ENCODE measurements at regions not wholly inside any gene's neighbourhood (a gene's known extent, or its start where the extent isn't known, plus 50 kb on each side); places are given as distances from the start of the nearest gene placed in this dataset.

GRCh38 chr17:77488531-77489238 lies 347.9 kb downstream of the SEC14L1 start:
- DNase-seq (ENCODE audit: low spot score) = no peak

- DNase-seq (ENCODE audit: low spot score) = no peak
These were observed 348.6 kb downstream of the SEC14L1 start for GRCh38 chr17:77489239-77489892.

- peak; percentile 84 for DNase-seq (ENCODE audit: low spot score)
These were observed 349.1 kb downstream of the SEC14L1 start for GRCh38 chr17:77489893-77490255.

- no peak for DNase-seq (ENCODE audit: low spot score)
These were observed 349.8 kb downstream of the SEC14L1 start for GRCh38 chr17:77490361-77491183.

GRCh38 chr17:77491921-77492445 lies 351.2 kb downstream of the SEC14L1 start:
- DNase-seq (ENCODE audit: low spot score) = no peak

GRCh38 chr17:77492446-77493237 lies 351.9 kb downstream of the SEC14L1 start:
- no peak for DNase-seq (ENCODE audit: low spot score)

GRCh38 chr17:77493238-77493820 lies 352.6 kb downstream of the SEC14L1 start:
- no peak for DNase-seq (ENCODE audit: low spot score)

- no peak for DNase-seq (ENCODE audit: low spot score)
These were observed 353.3 kb downstream of the SEC14L1 start for GRCh38 chr17:77493901-77494663.

GRCh38 chr17:77494664-77495435 lies 354.1 kb downstream of the SEC14L1 start:
- DNase-seq (ENCODE audit: low spot score) = peak; percentile 85

- peak; percentile 52 for DNase-seq (ENCODE audit: low spot score)
These were observed 354.8 kb downstream of the SEC14L1 start for GRCh38 chr17:77495575-77495974.

- DNase-seq (ENCODE audit: low spot score) = no peak
These were observed 355.6 kb downstream of the SEC14L1 start for GRCh38 chr17:77496401-77496801.

GRCh38 chr17:77496831-77497577 lies 356.2 kb downstream of the SEC14L1 start:
- DNase-seq (ENCODE audit: low spot score) = no peak

- peak; percentile 40 for DNase-seq (ENCODE audit: low spot score)
These were observed 356.8 kb downstream of the SEC14L1 start for GRCh38 chr17:77497578-77497934.

- DNase-seq (ENCODE audit: low spot score) = peak; percentile 57
These were observed 357.4 kb downstream of the SEC14L1 start for GRCh38 chr17:77498091-77498741.

GRCh38 chr17:77498791-77499698 lies 358.3 kb downstream of the SEC14L1 start:
- DNase-seq (ENCODE audit: low spot score) = peak; percentile 63

- peak; percentile 63 for DNase-seq (ENCODE audit: low spot score)
These were observed 359.1 kb downstream of the SEC14L1 start for GRCh38 chr17:77499699-77500435.

- DNase-seq (ENCODE audit: low spot score) = no peak
These were observed 360.4 kb downstream of the SEC14L1 start for GRCh38 chr17:77501101-77501566.

Measured in left forelimb (tissue), 1 donor.